OCI-LY7 (cell line): ENCODE measurements at regions not wholly inside any gene's neighbourhood (a gene's known extent, or its start where the extent isn't known, plus 50 kb on each side); places are given as distances from the start of the nearest gene placed in this dataset.

Source experiments
- BruUV-seq: library from RNA; stranded (reverse); fragments of 400-500 nt; replicated peaks from 2 replicates; lab custom pipeline; 2021; lab: Mats Ljungman, UMichigan
- CTCF ChIA-PET: fragments of 300-600 bp; sonication (Branson Sonifier 250); formaldehyde crosslinking; loops from one replicate; lab custom pipeline; 2022; ENCODE audit warnings: antibody characterized with exemption; ENCODE audit not compliant: unreplicated experiment; lab: Charles Lee
- POLR2A ChIA-PET: fragments of 300-600 bp; sonication (Branson Sonifier 250); formaldehyde crosslinking; loops from one replicate; lab custom pipeline; 2022; ENCODE audit warnings: antibody characterized with exemption; lab: Charles Lee
- DNase-seq: peaks from one replicate; pipeline ENCODE4 v3.0.0-alpha.2; 2015; ENCODE audit warnings: low spot score
- H2AFZ ChIP-seq: fragments of 200-600 bp; sonication (generic), shearing (Covaris generic); 2 replicates; pipeline ENCODE4 v1.6.1; 2014; ENCODE audit warnings: mild to moderate bottlenecking, antibody characterized with exemption, low read length, moderate library complexity
- H3K27ac ChIP-seq: fragments of 200-600 bp; sonication (generic); 2 replicates; pipeline ENCODE4 v1.5.1; 2014; ENCODE audit warnings: mixed run types, low read depth, mild to moderate bottlenecking, moderate library complexity, low read length, inconsistent platforms; ENCODE audit not compliant: poor library complexity, severe bottlenecking
- H3K36me3 ChIP-seq: fragments of 200-600 bp; sonication (generic); 2 replicates; pipeline ENCODE4 v1.6.1; 2014; ENCODE audit warnings: mild to moderate bottlenecking, antibody characterized with exemption, low read length, moderate library complexity, mixed read lengths; ENCODE audit not compliant: insufficient read depth
- H3K4me1 ChIP-seq: fragments of 200-600 bp; sonication (generic); 2 replicates; pipeline ENCODE4 v1.5.1; 2014; ENCODE audit warnings: mild to moderate bottlenecking, low read length; ENCODE audit not compliant: insufficient read depth, poor library complexity, severe bottlenecking
- H3K4me2 ChIP-seq: fragments of 200-600 bp; sonication (generic); 2 replicates; pipeline ENCODE4 v1.6.1; 2014; ENCODE audit warnings: mild to moderate bottlenecking, low read length
- H3K4me3 ChIP-seq: fragments of 200-600 bp; sonication (generic); 2 replicates; pipeline ENCODE4 v1.5.1; 2014; ENCODE audit warnings: mild to moderate bottlenecking, low read depth, low read length; ENCODE audit not compliant: poor library complexity, severe bottlenecking
- H3K79me2 ChIP-seq: fragments of 200-600 bp; sonication (generic); 2 replicates; pipeline ENCODE4 v1.6.1; 2016; ENCODE audit warnings: low read depth, mild to moderate bottlenecking, low read length, moderate library complexity, mixed read lengths; ENCODE audit not compliant: insufficient read depth
- H3K9me2 ChIP-seq: fragments of 200-600 bp; sonication (generic); 2 replicates; pipeline ENCODE4 v1.6.1; 2016; ENCODE audit warnings: mild to moderate bottlenecking, low read length, mixed read lengths; ENCODE audit not compliant: insufficient read depth
- H3K9me3 ChIP-seq: fragments of 200-600 bp; sonication (generic); 2 replicates; pipeline ENCODE4 v1.6.1; 2014; ENCODE audit warnings: mild to moderate bottlenecking, mixed run types, low read length, mixed read lengths
- H4K20me1 ChIP-seq: fragments of 200-600 bp; sonication (generic); 2 replicates; pipeline ENCODE4 v1.6.1; 2014; ENCODE audit warnings: mild to moderate bottlenecking, antibody characterized with exemption, low read length, moderate library complexity, mixed read lengths; ENCODE audit not compliant: insufficient read depth
- EZH2phosphoT487 ChIP-seq: fragments of 200-600 bp; sonication (generic); IDR thresholded peaks from 2 replicates; pipeline ENCODE4 v1.6.1; 2018; ENCODE audit warnings: low read depth, borderline replicate concordance, mild to moderate bottlenecking, mixed run types, antibody characterized with exemption, low read length, moderate library complexity, mixed read lengths
- intact Hi-C: fragments of 100-400 bp; cut with micrococcal nuclease; formaldehyde crosslinking; loops from one replicate; pipeline ENCODE4 v1.10.0; 2022; ENCODE audit not compliant: unreplicated experiment
- TF ChIP-seq, protein P1 (sequence below): fragments of 200-600 bp; sonication (generic); conservative IDR thresholded peaks from 2 replicates; pipeline ENCODE4 v1.5.1; 2014; ENCODE audit warnings: mild to moderate bottlenecking, antibody characterized with exemption, low read length, moderate library complexity, mixed read lengths

GRCh38 chr4:18844726-18845125, 823.2 kb upstream of the LCORL start:
- Histone ChIP-seq H3K27ac (no peak overlapping the region), H3K4me1 (no peaks in the 10 kb centered on the region), H4K20me1 (no peaks in the 10 kb centered on the region), H3K9me3 (peaks cover 8% of the 10 kb centered on the region; the same call in 1 of the 2 replicates), H3K79me2 (no peaks in the 10 kb centered on the region), H3K9me2 (no peaks in the 10 kb centered on the region), H2AFZ (no peak overlapping the region), H3K4me3 (no peak overlapping the region), H3K36me3 (no peaks in the 10 kb centered on the region), H3K4me2 (no peak overlapping the region)
- ChIA-PET CTCF (no interaction called here), POLR2A (interaction anchor here (0.5 to 1.2 kb wide), 2 partner anchors 16 to 871 kb away, joined by 3 to 4 read pairs; no protein-coding TSS in a partner anchor)
- TF ChIP-seq, protein P1, sequence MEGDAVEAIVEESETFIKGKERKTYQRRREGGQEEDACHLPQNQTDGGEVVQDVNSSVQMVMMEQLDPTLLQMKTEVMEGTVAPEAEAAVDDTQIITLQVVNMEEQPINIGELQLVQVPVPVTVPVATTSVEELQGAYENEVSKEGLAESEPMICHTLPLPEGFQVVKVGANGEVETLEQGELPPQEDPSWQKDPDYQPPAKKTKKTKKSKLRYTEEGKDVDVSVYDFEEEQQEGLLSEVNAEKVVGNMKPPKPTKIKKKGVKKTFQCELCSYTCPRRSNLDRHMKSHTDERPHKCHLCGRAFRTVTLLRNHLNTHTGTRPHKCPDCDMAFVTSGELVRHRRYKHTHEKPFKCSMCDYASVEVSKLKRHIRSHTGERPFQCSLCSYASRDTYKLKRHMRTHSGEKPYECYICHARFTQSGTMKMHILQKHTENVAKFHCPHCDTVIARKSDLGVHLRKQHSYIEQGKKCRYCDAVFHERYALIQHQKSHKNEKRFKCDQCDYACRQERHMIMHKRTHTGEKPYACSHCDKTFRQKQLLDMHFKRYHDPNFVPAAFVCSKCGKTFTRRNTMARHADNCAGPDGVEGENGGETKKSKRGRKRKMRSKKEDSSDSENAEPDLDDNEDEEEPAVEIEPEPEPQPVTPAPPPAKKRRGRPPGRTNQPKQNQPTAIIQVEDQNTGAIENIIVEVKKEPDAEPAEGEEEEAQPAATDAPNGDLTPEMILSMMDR, result no peak
- TF ChIP-seq EZH2phosphoT487, result no peak
- intact Hi-C loops, result no loop called here
- no TSS peak for BruUV-seq
- DNase-seq, result no peak

DNA sequence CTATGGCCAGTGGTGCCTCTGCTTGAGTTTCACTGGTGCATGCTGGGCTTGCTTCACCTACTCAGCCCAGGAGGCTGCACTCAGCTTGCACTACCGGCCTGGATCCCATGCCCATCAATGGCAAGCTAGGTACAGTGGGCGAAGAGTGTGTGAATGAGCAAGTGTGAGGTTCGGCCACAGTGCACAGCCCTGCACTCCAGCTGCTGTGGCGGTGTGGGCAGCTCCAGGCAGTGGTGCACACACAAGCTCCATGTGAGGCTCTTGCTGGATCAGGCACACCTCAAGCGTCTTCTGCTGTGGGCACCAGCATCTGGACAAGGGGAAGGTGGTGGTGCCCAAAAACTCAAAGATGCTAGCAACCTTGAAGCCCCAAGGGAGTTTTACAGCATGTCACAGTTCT, 820.9 kb upstream of the LCORL start:
- Histone ChIP-seq H3K9me3 (peaks cover 8% of the 10 kb centered on the region; the same call in 1 of the 2 replicates), H3K27ac (no peak overlapping the region), H2AFZ (no peak overlapping the region), H3K36me3 (no peaks in the 10 kb centered on the region), H3K9me2 (no peaks in the 10 kb centered on the region), H3K4me3 (no peak overlapping the region), H3K79me2 (no peaks in the 10 kb centered on the region), H3K4me2 (no peak overlapping the region), H3K4me1 (no peaks in the 10 kb centered on the region), H4K20me1 (no peaks in the 10 kb centered on the region)
- TF ChIP-seq EZH2phosphoT487, result no peak
- TF ChIP-seq, protein P1, result no peak
- CTCF ChIA-PET, result no interaction called here
- intact Hi-C loops, result no loop called here
- no peak for DNase-seq
- POLR2A ChIA-PET, result no interaction called here
- no TSS peak for BruUV-seq

GRCh38 chr4:18840481-18840880, 818.9 kb upstream of the LCORL start:
- no peak for TF ChIP-seq EZH2phosphoT487
- TF ChIP-seq, protein P1, result no peak
- no peak overlapping the region for H2AFZ ChIP-seq
- no peaks in the 10 kb centered on the region for H3K79me2 ChIP-seq
- no peak for DNase-seq
- H3K4me1 ChIP-seq, result no peaks in the 10 kb centered on the region
- H3K9me3 ChIP-seq, result peaks cover 8% of the 10 kb centered on the region; the same call in 1 of the 2 replicates
- intact Hi-C loops, result no loop called here
- no TSS peak for BruUV-seq
- CTCF ChIA-PET, result no interaction called here
- H3K4me2 ChIP-seq, result no peak overlapping the region
- no peaks in the 10 kb centered on the region for H3K36me3 ChIP-seq
- H3K9me2 ChIP-seq, result no peaks in the 10 kb centered on the region
- no peaks in the 10 kb centered on the region for H4K20me1 ChIP-seq
- H3K4me3 ChIP-seq, result no peak overlapping the region
- POLR2A ChIA-PET, result no interaction called here
- no peak overlapping the region for H3K27ac ChIP-seq
